GM12872 (cell line): ENCODE measurements at regions not wholly inside any gene's neighbourhood (a gene's known extent, or its start where the extent isn't known, plus 50 kb on each side); places are given as distances from the start of the nearest gene placed in this dataset.

Experiments
- TF ChIP-seq, protein P1 (sequence below): IDR thresholded peaks from 3 replicates; pipeline ENCODE4 v1.5.1; 2011; ENCODE audit warnings: low read depth, mild to moderate bottlenecking, low read length, moderate library complexity; ENCODE audit not compliant: insufficient read depth

DNA sequence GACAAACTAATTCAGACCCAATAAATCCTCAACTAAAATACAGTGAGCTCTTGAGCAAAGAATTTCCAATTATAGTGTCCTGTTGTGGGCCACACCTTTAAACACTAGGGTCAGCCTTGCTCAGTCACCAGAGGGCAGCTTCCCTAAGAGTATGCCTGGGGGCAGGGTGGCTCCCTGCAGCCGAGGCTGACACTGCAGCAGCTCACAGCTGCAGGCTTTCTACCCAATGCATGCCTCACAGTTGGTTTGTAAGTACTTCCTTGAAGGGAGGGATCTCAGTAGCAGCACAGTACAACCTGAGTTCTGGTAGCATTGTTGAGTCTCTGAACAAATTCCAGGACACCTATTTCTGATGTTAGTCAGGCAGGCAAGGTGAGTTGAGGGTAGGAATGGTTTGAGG is 335.6 kb downstream of the TUSC7 start:
- TF ChIP-seq, protein P1, sequence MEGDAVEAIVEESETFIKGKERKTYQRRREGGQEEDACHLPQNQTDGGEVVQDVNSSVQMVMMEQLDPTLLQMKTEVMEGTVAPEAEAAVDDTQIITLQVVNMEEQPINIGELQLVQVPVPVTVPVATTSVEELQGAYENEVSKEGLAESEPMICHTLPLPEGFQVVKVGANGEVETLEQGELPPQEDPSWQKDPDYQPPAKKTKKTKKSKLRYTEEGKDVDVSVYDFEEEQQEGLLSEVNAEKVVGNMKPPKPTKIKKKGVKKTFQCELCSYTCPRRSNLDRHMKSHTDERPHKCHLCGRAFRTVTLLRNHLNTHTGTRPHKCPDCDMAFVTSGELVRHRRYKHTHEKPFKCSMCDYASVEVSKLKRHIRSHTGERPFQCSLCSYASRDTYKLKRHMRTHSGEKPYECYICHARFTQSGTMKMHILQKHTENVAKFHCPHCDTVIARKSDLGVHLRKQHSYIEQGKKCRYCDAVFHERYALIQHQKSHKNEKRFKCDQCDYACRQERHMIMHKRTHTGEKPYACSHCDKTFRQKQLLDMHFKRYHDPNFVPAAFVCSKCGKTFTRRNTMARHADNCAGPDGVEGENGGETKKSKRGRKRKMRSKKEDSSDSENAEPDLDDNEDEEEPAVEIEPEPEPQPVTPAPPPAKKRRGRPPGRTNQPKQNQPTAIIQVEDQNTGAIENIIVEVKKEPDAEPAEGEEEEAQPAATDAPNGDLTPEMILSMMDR = no peak

DNA sequence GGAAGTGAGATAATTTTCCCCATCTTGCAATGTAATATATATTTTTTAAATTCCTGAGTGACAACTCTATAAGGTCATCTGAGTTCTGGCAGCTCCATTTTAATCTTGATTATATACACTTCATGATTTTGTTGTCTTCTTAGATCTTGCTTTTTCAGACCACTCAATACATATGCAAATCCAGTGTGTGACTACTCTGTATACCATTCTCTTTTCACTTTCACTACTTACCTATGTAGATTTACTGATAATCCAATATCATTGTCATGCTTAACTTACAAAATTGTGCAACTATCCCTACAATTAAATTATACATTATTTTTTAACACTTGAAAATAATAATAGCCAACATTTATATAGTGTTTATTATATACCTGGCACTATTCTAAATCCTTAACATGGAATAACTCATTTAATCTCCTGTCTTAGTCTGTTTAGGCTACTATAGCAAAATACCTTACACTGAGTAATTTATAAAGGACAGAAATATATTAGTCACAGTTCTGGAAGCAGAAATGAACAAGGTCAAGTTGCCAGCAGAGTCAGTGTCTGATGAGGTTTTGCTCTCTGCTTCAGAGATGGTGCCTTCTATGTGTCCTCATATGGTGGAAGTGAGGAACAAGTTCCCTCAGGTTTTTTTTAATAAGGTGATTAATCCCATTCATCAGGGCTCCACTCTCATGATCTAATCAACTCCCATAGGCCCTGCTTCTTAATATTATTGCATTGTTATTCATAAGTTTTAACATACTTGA is 338.5 kb downstream of the TUSC7 start:
- TF ChIP-seq, protein P1 = no peak

DNA sequence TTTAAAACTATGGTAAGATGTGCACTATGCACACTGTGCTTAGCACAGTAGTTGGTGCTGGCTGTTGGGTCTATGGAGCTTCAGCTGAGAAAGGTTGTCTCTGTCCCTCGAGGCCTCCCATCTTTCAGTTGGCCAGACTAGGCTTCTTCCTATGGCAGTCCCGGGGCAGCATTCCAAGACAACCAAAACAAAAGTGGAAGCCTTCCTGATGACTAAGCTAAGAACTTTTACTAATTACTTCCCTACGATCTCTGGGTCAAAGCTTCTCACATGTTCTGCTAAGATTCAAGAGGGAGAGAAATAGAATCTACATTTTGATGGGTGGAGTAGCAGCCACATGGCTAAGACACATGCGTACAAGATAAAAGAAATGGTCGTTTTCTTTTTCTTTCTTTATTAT is 342.8 kb downstream of the TUSC7 start:
- TF ChIP-seq, protein P1 = no peak

DNA sequence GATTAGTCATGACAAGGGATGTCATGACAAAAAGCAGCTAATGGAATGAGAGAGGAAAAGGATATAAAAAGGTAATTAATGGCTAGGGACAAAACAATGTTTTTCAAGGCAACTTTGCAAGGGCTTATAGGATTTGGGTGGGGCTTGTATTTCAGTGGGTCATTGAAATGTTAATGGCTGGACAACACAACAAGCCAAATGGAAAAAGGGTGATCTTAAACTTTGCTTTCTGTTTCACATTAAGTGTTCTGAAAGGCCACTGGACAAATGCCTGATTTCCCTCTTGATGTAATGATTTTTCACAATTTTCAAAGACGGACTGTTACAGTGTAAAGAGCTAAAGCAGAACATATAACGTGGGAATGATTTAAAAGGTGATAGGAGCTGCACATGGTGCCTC is 345.0 kb downstream of the TUSC7 start:
- TF ChIP-seq, protein P1 = no peak

DNA sequence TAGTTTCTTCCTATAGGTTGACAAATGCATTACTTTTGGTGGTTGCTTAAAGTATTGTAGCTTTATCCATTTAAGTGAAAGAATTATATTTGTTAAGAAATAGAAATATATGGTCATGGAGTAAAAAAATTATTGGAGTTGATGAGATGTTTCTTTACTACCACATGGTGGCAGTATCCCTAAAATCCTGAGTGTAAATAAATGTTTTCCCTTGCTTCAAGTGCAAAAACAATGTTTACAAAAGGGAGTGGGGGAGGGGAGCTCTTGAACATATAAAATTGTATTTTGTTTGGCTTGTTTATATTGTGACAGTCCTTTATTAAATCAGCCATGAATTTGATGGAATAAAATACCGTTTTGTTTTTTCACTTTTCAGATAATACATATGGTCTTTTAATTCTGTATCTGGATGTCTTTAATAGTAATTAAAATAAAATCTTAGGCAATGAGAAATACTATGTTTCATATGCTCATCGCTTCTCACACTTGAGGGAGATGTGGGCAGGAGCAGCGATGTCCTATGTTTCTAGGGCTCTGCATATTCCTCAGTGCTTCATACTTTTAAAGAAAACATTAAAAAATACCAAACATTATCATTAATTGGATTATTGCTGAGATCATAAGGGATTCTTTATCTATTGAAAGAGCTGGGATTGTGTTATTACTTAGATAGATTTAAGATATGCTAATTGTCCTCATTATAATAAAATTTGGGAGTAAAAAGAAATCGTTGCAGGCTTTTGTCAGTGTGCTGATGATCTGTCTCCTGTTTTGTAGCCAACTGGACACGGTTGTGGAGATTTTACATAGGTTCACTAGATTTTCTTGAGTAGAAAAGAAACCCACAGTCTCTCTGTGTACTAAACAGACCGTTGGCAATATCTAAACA is 349.7 kb downstream of the TUSC7 start:
- TF ChIP-seq, protein P1 = peak; percentile 27; the same call in 1 of the 3 replicates

DNA sequence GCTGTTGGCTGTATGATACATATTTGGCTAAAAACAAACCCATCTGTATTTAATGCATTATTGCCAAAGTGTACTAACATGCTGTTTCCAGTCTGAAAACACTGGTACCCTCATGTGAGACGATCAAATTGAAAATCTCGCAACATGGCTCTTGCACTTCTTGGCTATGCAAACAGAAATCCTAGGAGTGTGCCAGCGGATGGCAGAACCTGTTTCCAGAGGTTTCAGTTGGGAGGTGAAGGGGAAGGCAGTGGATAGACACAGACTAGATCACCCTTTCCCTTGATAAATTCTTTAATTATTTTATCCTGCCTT is 350.3 kb downstream of the TUSC7 start:
- TF ChIP-seq, protein P1 = no peak

DNA sequence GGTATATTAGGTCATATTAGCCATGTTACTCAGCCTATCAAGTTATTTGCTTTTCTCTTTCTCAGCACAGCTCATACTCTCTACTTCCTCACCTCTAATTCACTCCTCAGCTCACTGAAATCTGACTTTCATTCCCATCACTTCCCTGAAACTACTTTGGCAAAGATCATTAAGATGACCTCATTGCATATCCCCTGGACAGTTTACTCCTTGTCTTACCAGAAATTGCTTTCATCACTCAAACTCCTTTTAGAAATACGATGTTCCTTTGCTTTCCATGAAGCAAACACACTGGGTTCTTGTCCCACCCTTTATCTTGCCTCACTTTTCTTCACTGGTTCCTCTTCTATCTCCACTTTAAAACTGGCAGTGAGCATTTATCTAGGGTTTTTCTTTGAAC is 354.4 kb downstream of the TUSC7 start:
- TF ChIP-seq, protein P1 = no peak
